Natural killer cell (primary cell): ENCODE measurements at regions not wholly inside any gene's neighbourhood (a gene's known extent, or its start where the extent isn't known, plus 50 kb on each side); places are given as distances from the start of the nearest gene placed in this dataset.

Source experiments
- ATAC-seq, 3 donors: fragments of 150-1000 bp in 2 of 3; fragments of 200-7000 bp in 1 of 3; cut with Tn5 transposase; 1 replicate in 1 of 3; 2 replicates in 2 of 3; pipeline ENCODE4 v1.10.0; 2021; ENCODE audit warnings: mild to moderate bottlenecking in 2 of 3, moderate library complexity in 2 of 3
- DNase-seq, 2 donors: peaks; one replicate each; pipeline versions ENCODE4 v3.0.0 to v3.0.0-alpha.2; 2013 to 2021; ENCODE audit warnings: mixed read lengths in 1 of 2
- H3K27ac ChIP-seq: one replicate; pipeline ENCODE4 v1.5.1; 2013; ENCODE audit warnings: mild to moderate bottlenecking, low read length
- H3K27me3 ChIP-seq: one replicate; pipeline ENCODE4 v1.6.1; 2013; ENCODE audit warnings: low read length; ENCODE audit not compliant: control insufficient read depth, insufficient read depth
- H3K36me3 ChIP-seq: one replicate; pipeline ENCODE4 v1.6.1; 2013; ENCODE audit warnings: low read length; ENCODE audit not compliant: control insufficient read depth, insufficient read depth
- H3K4me1 ChIP-seq: one replicate; pipeline ENCODE4 v1.6.1; 2013; ENCODE audit warnings: low read length; ENCODE audit not compliant: control insufficient read depth, insufficient read depth
- H3K4me3 ChIP-seq: one replicate; pipeline ENCODE4 v1.5.1; 2013; ENCODE audit warnings: low read length
- H3K9me3 ChIP-seq: one replicate; pipeline ENCODE4 v1.6.1; 2013; ENCODE audit warnings: low read length; ENCODE audit not compliant: control insufficient read depth, insufficient read depth
- H3K27ac Mint-ChIP-seq, 2 donors: one replicate each; pipeline ENCODE4 v1.8.0; 2022; ENCODE audit warnings: mild to moderate bottlenecking in 2 of 2, mixed read lengths in 2 of 2, moderate library complexity in 1 of 2
- H3K27me3 Mint-ChIP-seq, 2 donors: one replicate each; pipeline ENCODE4 v1.8.0; 2022; ENCODE audit warnings: low read depth in 2 of 2, mixed read lengths in 2 of 2
- H3K36me3 Mint-ChIP-seq: one replicate; pipeline ENCODE4 v1.8.0; 2022; ENCODE audit warnings: mixed read lengths
- H3K4me1 Mint-ChIP-seq, 2 donors: one replicate each; pipeline ENCODE4 v1.8.0; 2022; ENCODE audit warnings: mixed read lengths in 2 of 2
- H3K4me3 Mint-ChIP-seq: one replicate; pipeline ENCODE4 v1.8.0; 2022; ENCODE audit warnings: mild to moderate bottlenecking, moderate library complexity, mixed read lengths
- H3K9me3 Mint-ChIP-seq, 2 donors: one replicate each; pipeline ENCODE4 v1.8.0; 2022; ENCODE audit warnings: mixed read lengths in 2 of 2
- WGBS: methylation state at CpG from one replicate; pipeline ENCODE4 v1.1.7; 2013; ENCODE audit warnings: missing lambda C conversion rate; ENCODE audit not compliant: insufficient coverage; 5-methylcytosine and 5-hydroxymethylcytosine counted together
- intact Hi-C: fragments of 100-400 bp; cut with micrococcal nuclease; formaldehyde crosslinking; loops from one replicate; pipeline ENCODE4 v1.14.2; 2022
- TF ChIP-seq, protein P1 (sequence below): fragments of 200-600 bp; IDR thresholded peaks from one replicate; pipeline ENCODE4 v1.8.0; 2022; ENCODE audit warnings: antibody characterized with exemption

DNA sequence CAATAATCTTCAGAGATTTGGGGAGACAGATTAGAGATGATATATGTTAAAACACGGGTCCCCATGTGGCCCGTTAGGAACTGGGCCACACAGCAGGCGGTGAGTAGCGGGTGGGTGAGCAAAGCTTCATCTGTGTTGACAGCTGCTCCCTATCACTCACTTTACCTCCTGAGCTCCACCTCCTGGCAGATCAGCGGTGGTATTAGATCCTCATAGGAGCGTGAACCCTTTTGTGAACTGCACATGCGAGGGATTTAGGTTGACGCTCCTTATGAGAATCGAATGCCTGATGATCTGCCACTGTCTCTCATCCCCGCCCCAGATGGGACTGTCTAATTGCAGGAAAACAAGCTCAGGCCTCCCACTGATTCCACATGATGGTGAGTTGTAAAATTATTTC, 560.4 kb upstream of the AMELY start:
- DNase-seq (no peak), ATAC-seq (no peak)
- Mint-ChIP-seq H3K9me3 (no peaks in the 10 kb centered on the region), H3K27me3 (no peaks in the 10 kb centered on the region), H3K36me3 (no peaks in the 10 kb centered on the region), H3K4me1 (no peaks in the 10 kb centered on the region), H3K27ac (no peak overlapping the region), H3K4me3 (no peak overlapping the region)
- H3K27me3 ChIP-seq = no peaks in the 10 kb centered on the region
- no peaks in the 10 kb centered on the region for H3K9me3 ChIP-seq
- no peaks in the 10 kb centered on the region for H3K4me1 ChIP-seq
- no peaks in the 10 kb centered on the region for H3K36me3 ChIP-seq
- WGBS = 78% methylated on average over 9 of the region's 10 CpGs
- H3K4me3 ChIP-seq = no peak overlapping the region
- no peak overlapping the region for H3K27ac ChIP-seq
- TF ChIP-seq, protein P1, sequence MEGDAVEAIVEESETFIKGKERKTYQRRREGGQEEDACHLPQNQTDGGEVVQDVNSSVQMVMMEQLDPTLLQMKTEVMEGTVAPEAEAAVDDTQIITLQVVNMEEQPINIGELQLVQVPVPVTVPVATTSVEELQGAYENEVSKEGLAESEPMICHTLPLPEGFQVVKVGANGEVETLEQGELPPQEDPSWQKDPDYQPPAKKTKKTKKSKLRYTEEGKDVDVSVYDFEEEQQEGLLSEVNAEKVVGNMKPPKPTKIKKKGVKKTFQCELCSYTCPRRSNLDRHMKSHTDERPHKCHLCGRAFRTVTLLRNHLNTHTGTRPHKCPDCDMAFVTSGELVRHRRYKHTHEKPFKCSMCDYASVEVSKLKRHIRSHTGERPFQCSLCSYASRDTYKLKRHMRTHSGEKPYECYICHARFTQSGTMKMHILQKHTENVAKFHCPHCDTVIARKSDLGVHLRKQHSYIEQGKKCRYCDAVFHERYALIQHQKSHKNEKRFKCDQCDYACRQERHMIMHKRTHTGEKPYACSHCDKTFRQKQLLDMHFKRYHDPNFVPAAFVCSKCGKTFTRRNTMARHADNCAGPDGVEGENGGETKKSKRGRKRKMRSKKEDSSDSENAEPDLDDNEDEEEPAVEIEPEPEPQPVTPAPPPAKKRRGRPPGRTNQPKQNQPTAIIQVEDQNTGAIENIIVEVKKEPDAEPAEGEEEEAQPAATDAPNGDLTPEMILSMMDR = no peak
- intact Hi-C loops = no loop called here

DNA sequence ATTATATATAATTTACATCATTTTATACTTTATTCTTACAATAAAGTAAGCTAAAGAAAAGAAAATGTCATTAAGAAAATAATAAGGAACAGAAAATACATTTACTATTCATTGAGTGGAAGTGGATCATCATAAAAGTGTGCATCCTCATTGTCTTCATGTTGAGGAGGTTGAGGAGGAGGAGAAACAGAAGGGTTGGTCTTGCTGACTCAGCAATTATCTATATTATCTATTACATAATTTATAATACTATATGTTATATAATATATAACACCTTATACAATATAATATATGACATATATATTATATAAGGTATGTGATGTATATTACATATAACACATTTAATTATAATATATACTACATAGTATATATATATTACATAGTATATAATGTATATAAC, 558.5 kb upstream of the AMELY start:
- H3K9me3 ChIP-seq = no peaks in the 10 kb centered on the region
- Mint-ChIP-seq H3K27ac (no peak overlapping the region), H3K4me3 (no peak overlapping the region), H3K4me1 (no peaks in the 10 kb centered on the region), H3K36me3 (no peaks in the 10 kb centered on the region), H3K9me3 (no peaks in the 10 kb centered on the region), H3K27me3 (no peaks in the 10 kb centered on the region)
- DNase-seq (no peak), ATAC-seq (no peak)
- no peaks in the 10 kb centered on the region for H3K4me1 ChIP-seq
- intact Hi-C loops = no loop called here
- TF ChIP-seq, protein P1 = no peak
- no peak overlapping the region for H3K4me3 ChIP-seq
- no peak overlapping the region for H3K27ac ChIP-seq
- no peaks in the 10 kb centered on the region for H3K27me3 ChIP-seq
- no peaks in the 10 kb centered on the region for H3K36me3 ChIP-seq

DNA sequence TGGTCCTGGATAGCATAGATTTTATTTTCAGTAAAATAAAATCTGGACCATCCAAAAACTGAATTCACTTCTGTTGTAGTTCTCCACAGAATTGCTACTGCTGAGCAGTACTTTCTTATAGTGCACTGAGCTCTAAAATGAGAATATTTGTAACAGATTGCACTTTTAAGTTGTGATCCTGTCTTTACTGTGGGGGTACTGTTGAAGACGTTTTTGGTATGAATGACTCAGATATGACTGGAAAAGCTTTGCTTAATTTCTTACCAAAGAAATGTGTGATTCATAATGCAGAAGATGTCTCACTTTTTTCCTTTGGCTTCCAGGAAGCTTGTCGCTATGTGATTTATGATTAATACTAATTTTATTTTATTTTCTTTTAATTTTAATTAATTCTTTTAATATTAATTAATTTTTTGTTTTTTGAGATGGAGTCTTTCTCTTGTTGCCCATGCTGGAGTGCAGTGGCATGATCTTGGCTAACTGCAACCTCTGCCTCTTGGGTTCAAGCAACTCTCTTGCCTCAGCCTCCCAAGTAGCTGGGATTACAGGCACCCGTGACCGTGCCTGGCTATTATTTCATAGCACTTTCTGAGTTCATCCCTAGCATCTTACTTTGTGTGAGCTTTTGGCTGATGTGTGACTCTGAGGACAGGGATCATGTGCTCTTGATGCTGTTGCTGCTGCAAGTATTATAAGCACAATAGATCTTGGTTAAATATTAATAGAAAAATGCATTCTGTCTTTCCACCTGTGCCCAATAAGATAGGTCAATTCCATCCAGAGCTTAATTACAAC, 557.6 kb upstream of the AMELY start:
- Histone ChIP-seq H3K27me3 (no peaks in the 10 kb centered on the region), H3K4me3 (no peak overlapping the region), H3K27ac (no peak overlapping the region), H3K9me3 (no peaks in the 10 kb centered on the region), H3K36me3 (no peaks in the 10 kb centered on the region), H3K4me1 (no peaks in the 10 kb centered on the region)
- Mint-ChIP-seq H3K4me3 (no peak overlapping the region), H3K36me3 (no peaks in the 10 kb centered on the region), H3K9me3 (no peaks in the 10 kb centered on the region), H3K27me3 (no peaks in the 10 kb centered on the region), H3K4me1 (no peaks in the 10 kb centered on the region), H3K27ac (no peak overlapping the region)
- intact Hi-C loops = no loop called here
- TF ChIP-seq, protein P1 = no peak
- DNase-seq (no peak), ATAC-seq (no peak)
- WGBS = 56% methylated on average over 3 of the region's 4 CpGs
